SK-N-MC (cell line): ENCODE measurements at regions not wholly inside any gene's neighbourhood (a gene's known extent, or its start where the extent isn't known, plus 50 kb on each side); places are given as distances from the start of the nearest gene placed in this dataset.

ENCODE experiments used
- EZH2 ChIP-seq: fragments of 200-600 bp; sonication (generic); IDR thresholded peaks from one replicate; pipeline ENCODE4 v1.6.1; 2017; ENCODE audit warnings: antibody characterized with exemption
- FOXP2 ChIP-seq: optimal IDR thresholded peaks from 2 replicates; pipeline ENCODE3; 2011; ENCODE audit warnings: mild to moderate bottlenecking, moderate library complexity; ENCODE audit not compliant: insufficient read depth; ENCODE audit errors: extremely low read length, control extremely low read depth
- POLR2AphosphoS5 ChIP-seq: IDR thresholded peaks from 2 replicates; pipeline ENCODE4 v1.6.1; 2012; ENCODE audit warnings: mild to moderate bottlenecking, low read depth, low read length, borderline replicate concordance

GRCh38 chr2:126503476-126503875 is 152.5 kb upstream of the GYPC start:
- no peak for TF ChIP-seq EZH2
- TF ChIP-seq POLR2AphosphoS5 = no peak
- no peak for TF ChIP-seq FOXP2
